ENCODE measurements at regions not wholly inside any gene's neighbourhood (a gene's known extent, or its start where the extent isn't known, plus 50 kb on each side); places are given as distances from the start of the nearest gene placed in this dataset.

- H3K4me3 ChIP-seq (ENCODE audit: low read length): no peak overlapping the region
- H3K4me2 ChIP-seq (ENCODE audit: low read length): no peak overlapping the region
- no peaks in the 10 kb centered on the region for H3K36me3 ChIP-seq (replicated peaks; ENCODE audit: low read depth, low read length)
- H3K4me1 ChIP-seq (ENCODE audit: low read length): no peaks in the 10 kb centered on the region
- H3K79me2 ChIP-seq (ENCODE audit: low read length): no peaks in the 10 kb centered on the region
- H3K9ac ChIP-seq (ENCODE audit: low read length): no peak overlapping the region
- no peak overlapping the region for H2AFZ ChIP-seq (ENCODE audit: low read depth, low read length)
- TF ChIP-seq, protein P1, sequence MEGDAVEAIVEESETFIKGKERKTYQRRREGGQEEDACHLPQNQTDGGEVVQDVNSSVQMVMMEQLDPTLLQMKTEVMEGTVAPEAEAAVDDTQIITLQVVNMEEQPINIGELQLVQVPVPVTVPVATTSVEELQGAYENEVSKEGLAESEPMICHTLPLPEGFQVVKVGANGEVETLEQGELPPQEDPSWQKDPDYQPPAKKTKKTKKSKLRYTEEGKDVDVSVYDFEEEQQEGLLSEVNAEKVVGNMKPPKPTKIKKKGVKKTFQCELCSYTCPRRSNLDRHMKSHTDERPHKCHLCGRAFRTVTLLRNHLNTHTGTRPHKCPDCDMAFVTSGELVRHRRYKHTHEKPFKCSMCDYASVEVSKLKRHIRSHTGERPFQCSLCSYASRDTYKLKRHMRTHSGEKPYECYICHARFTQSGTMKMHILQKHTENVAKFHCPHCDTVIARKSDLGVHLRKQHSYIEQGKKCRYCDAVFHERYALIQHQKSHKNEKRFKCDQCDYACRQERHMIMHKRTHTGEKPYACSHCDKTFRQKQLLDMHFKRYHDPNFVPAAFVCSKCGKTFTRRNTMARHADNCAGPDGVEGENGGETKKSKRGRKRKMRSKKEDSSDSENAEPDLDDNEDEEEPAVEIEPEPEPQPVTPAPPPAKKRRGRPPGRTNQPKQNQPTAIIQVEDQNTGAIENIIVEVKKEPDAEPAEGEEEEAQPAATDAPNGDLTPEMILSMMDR (IDR thresholded peaks at IDR 0.05; ENCODE audit: low read depth, low read length): no peak
- no peak for TF ChIP-seq EZH2phosphoT487 (IDR thresholded peaks at IDR 0.05; ENCODE audit: low read depth)
- H4K20me1 ChIP-seq (ENCODE audit: insufficient read depth, low read length): no peaks in the 10 kb centered on the region
- H3K9me3 ChIP-seq (ENCODE audit: insufficient read depth, low read length): no peaks in the 10 kb centered on the region
- peaks cover 20% of the 10 kb centered on the region for H3K27me3 ChIP-seq (ENCODE audit: low read depth, low read length)
- no peak overlapping the region for H3K27ac ChIP-seq (ENCODE audit: low read length)
Measured at GRCh38 chr2:58770846-58771245, 529.7 kb upstream of the FANCL start.

GRCh38 chr2:58769864-58770234 is 528.7 kb upstream of the FANCL start:
- H3K4me3 ChIP-seq (ENCODE audit: low read length): no peak overlapping the region
- H3K79me2 ChIP-seq (ENCODE audit: low read length): no peaks in the 10 kb centered on the region
- H3K36me3 ChIP-seq (replicated peaks; ENCODE audit: low read depth, low read length): no peaks in the 10 kb centered on the region
- H3K9me3 ChIP-seq (ENCODE audit: insufficient read depth, low read length): no peaks in the 10 kb centered on the region
- TF ChIP-seq EZH2phosphoT487 (IDR thresholded peaks at IDR 0.05; ENCODE audit: low read depth): no peak
- TF ChIP-seq, protein P1 (IDR thresholded peaks at IDR 0.05; ENCODE audit: low read depth, low read length): no peak
- H3K27ac ChIP-seq (ENCODE audit: low read length): no peak overlapping the region
- no peak overlapping the region for H3K4me2 ChIP-seq (ENCODE audit: low read length)
- peaks cover 20% of the 10 kb centered on the region for H3K27me3 ChIP-seq (ENCODE audit: low read depth, low read length)
- H2AFZ ChIP-seq (ENCODE audit: low read depth, low read length): no peak overlapping the region
- H4K20me1 ChIP-seq (ENCODE audit: insufficient read depth, low read length): no peaks in the 10 kb centered on the region
- H3K9ac ChIP-seq (ENCODE audit: low read length): no peak overlapping the region
- peaks cover 3% of the 10 kb centered on the region for H3K4me1 ChIP-seq (ENCODE audit: low read length)

DNA sequence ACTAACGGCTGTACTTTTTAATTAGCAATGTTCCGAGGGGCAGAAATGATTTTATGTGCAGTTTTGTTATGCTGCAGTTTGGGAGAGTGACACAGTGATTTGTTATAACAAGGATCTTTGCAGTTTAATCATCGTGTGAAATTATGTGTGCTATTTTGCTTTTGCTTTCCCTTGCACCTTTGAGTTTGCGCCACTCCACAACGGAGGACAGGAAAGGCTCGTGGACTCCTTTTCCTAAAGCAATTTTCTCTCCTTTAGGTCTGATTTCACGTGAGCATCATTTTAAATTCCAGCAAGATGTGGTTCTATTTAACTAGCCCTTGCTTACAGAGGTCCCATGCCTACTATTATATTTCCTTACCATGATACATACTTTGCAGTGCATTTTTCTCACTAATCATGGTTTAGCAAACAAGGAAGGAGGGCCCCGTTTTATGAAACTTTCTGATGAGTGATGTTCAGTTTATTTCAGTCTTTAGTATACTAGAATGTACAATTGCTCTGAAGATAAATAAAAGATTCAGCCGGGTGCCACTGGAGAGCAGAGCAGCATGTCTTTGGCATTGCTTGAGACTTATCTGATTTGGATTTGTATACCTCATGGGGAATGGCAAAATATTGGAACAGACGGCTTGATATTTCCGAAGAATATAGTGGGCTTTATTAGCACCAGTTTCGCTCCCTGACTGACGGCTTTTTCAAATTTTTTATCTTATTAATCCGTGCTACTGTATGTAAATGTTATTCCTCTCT is 528.2 kb upstream of the FANCL start:
- Histone ChIP-seq H3K4me3 (ENCODE audit: low read length) (no peak overlapping the region), H3K36me3 (replicated peaks; ENCODE audit: low read depth, low read length) (no peaks in the 10 kb centered on the region), H2AFZ (ENCODE audit: low read depth, low read length) (no peak overlapping the region), H3K27ac (ENCODE audit: low read length) (no peak overlapping the region), H3K4me1 (ENCODE audit: low read length) (peaks cover 9% of the 10 kb centered on the region), H3K27me3 (ENCODE audit: low read depth, low read length) (peaks cover 20% of the 10 kb centered on the region), H4K20me1 (ENCODE audit: insufficient read depth, low read length) (no peaks in the 10 kb centered on the region), H3K9ac (ENCODE audit: low read length) (no peak overlapping the region), H3K4me2 (ENCODE audit: low read length) (no peak overlapping the region), H3K79me2 (ENCODE audit: low read length) (no peaks in the 10 kb centered on the region), H3K9me3 (ENCODE audit: insufficient read depth, low read length) (no peaks in the 10 kb centered on the region)
- TF ChIP-seq EZH2phosphoT487 (IDR thresholded peaks at IDR 0.05; ENCODE audit: low read depth): no peak
- TF ChIP-seq, protein P1 (IDR thresholded peaks at IDR 0.05; ENCODE audit: low read depth, low read length): no peak

GRCh38 chr2:58768715-58769080 is 527.6 kb upstream of the FANCL start:
- Histone ChIP-seq H3K27me3 (ENCODE audit: low read depth, low read length) (peaks cover 20% of the 10 kb centered on the region), H3K79me2 (ENCODE audit: low read length) (no peaks in the 10 kb centered on the region), H3K36me3 (replicated peaks; ENCODE audit: low read depth, low read length) (no peaks in the 10 kb centered on the region), H4K20me1 (ENCODE audit: insufficient read depth, low read length) (no peaks in the 10 kb centered on the region), H3K4me3 (ENCODE audit: low read length) (no peak overlapping the region), H3K9me3 (ENCODE audit: insufficient read depth, low read length) (no peaks in the 10 kb centered on the region), H3K27ac (ENCODE audit: low read length) (no peak overlapping the region), H2AFZ (ENCODE audit: low read depth, low read length) (no peak overlapping the region), H3K4me1 (ENCODE audit: low read length) (peaks cover 10% of the 10 kb centered on the region), H3K4me2 (ENCODE audit: low read length) (no peak overlapping the region), H3K9ac (ENCODE audit: low read length) (no peak overlapping the region)
- TF ChIP-seq, protein P1 (IDR thresholded peaks at IDR 0.05; ENCODE audit: low read depth, low read length): no peak
- TF ChIP-seq EZH2phosphoT487 (IDR thresholded peaks at IDR 0.05; ENCODE audit: low read depth): no peak

Data from OCI-LY3 (cell line).